Sigmoid colon (tissue), 6 donors: ENCODE measurements at regions not wholly inside any gene's neighbourhood (a gene's known extent, or its start where the extent isn't known, plus 50 kb on each side); places are given as distances from the start of the nearest gene placed in this dataset.

Source experiments
- DNase-seq: peaks from one replicate; pipeline ENCODE4 v3.0.0-alpha.2; 2019
- H3K27ac ChIP-seq, 4 donors: fragments of 200-600 bp; sonication (generic); one replicate each; pipeline ENCODE4 v1.5.1; 2016 to 2019; ENCODE audit warnings: mild to moderate bottlenecking in 1 of 4
- H3K27me3 ChIP-seq, 3 donors: fragments of 200-600 bp; sonication (generic); one replicate each; pipeline ENCODE4 v1.5.1; 2019; ENCODE audit warnings: mild to moderate bottlenecking in 1 of 3
- H3K36me3 ChIP-seq, 4 donors: fragments of 200-600 bp; sonication (generic); one replicate each; pipeline ENCODE4 v1.5.1; 2016 to 2019
- H3K4me1 ChIP-seq, 4 donors: fragments of 200-600 bp; sonication (generic); one replicate each; pipeline ENCODE4 v1.5.1; 2017 to 2019
- H3K4me3 ChIP-seq, 4 donors: fragments of 200-600 bp; sonication (generic); one replicate each; pipeline ENCODE4 v1.5.1; 2017 to 2019; ENCODE audit warnings: mild to moderate bottlenecking in 2 of 4, moderate library complexity in 1 of 4
- H3K9me3 ChIP-seq, 4 donors: fragments of 200-600 bp in 3 of 4; sonication (generic) in 3 of 4; one replicate each; pipeline versions ENCODE4 v1.5.1 to v1.6.1; 2013 to 2019
- CTCF ChIP-seq, 4 experiments: fragments of 450-650 bp in 3 of 4; fragments of 200-600 bp in 1 of 4; IDR thresholded peaks; one replicate each; pipeline ENCODE4 v1.5.1; 2016 to 2019; ENCODE audit warnings: antibody characterized with exemption in 4 of 4, mild to moderate bottlenecking in 3 of 4, moderate library complexity in 2 of 4
- EP300 ChIP-seq, 4 donors: sonication (generic); formaldehyde crosslinking; IDR thresholded peaks; one replicate each; pipeline ENCODE4 v1.6.1; 2017; ENCODE audit warnings: antibody characterized with exemption in 4 of 4
- POLR2A ChIP-seq, 2 donors: fragments of 450-650 bp; IDR thresholded peaks; one replicate each; pipeline ENCODE4 v1.6.1; 2016; ENCODE audit warnings: antibody characterized with exemption in 2 of 2, mild to moderate bottlenecking in 2 of 2, moderate library complexity in 2 of 2
- POLR2AphosphoS5 ChIP-seq, 4 donors: sonication (generic); formaldehyde crosslinking; IDR thresholded peaks; one replicate each; pipeline ENCODE4 v1.6.1; 2017; ENCODE audit warnings: antibody characterized with exemption in 4 of 4
- WGBS, 2 donors: extraction: QIAGEN DNeasy Blood & Tissue Kit; methylation state at CpG; one replicate each; pipeline ENCODE4 v1.1.7; 2013; 5-methylcytosine and 5-hydroxymethylcytosine counted together
- intact Hi-C: fragments of 100-400 bp; cut with DNase I; formaldehyde crosslinking; loops from one replicate; pipeline ENCODE4 v1.15.1; 2023
- donor health status: healthy with polysubstance abuse.
- donor health status: healthy.

- H3K36me3 ChIP-seq, result no peaks in the 10 kb centered on the region
- WGBS, 2 donors, result 60 to 73% methylated on average over 4 of the region's 4 CpGs
- intact Hi-C loops, result no loop called here
These were observed 236.5 kb downstream of the GXYLT1 start for GRCh38 chr12:41908206-41908605.

GRCh38 chr12:41907550-41907949 lies 237.1 kb downstream of the GXYLT1 start:
- Histone ChIP-seq H3K4me3 (no peak overlapping the region), H3K36me3 (no peaks in the 10 kb centered on the region), H3K27me3 (no peaks in the 10 kb centered on the region), H3K9me3 (peaks cover 0 to 2% (median 0%) of the 10 kb centered on the region in 4 donors), H3K4me1 (no peaks in the 10 kb centered on the region), H3K27ac (no peak overlapping the region)
- TF ChIP-seq EP300 (IDR thresholded peaks at IDR 0.05) (no peak), POLR2AphosphoS5 (IDR thresholded peaks at IDR 0.05) (no peak), POLR2A (IDR thresholded peaks at IDR 0.05) (no peak), CTCF (IDR thresholded peaks at IDR 0.05) (no peak)
- no peak for DNase-seq
- intact Hi-C loops, result no loop called here

More at GRCh38 chr12:41908206-41908605, 236.5 kb downstream of the GXYLT1 start:
- Histone ChIP-seq H3K27ac (no peak overlapping the region), H3K4me3 (no peak overlapping the region), H3K9me3 (peaks cover 0 to 2% (median 0%) of the 10 kb centered on the region in 4 donors), H3K4me1 (no peaks in the 10 kb centered on the region), H3K27me3 (no peaks in the 10 kb centered on the region)
- DNase-seq, result no peak
- TF ChIP-seq POLR2AphosphoS5 (IDR thresholded peaks at IDR 0.05) (no peak), EP300 (IDR thresholded peaks at IDR 0.05) (no peak), POLR2A (IDR thresholded peaks at IDR 0.05) (no peak), CTCF (IDR thresholded peaks at IDR 0.05) (no peak)

- Histone ChIP-seq H3K4me3 (no peak overlapping the region), H3K36me3 (no peaks in the 10 kb centered on the region), H3K27me3 (no peaks in the 10 kb centered on the region), H3K4me1 (no peaks in the 10 kb centered on the region), H3K9me3 (peaks cover 0 to 2% (median 0%) of the 10 kb centered on the region in 4 donors), H3K27ac (no peak overlapping the region)
- 55 to 77% methylated on average over 10 of the region's 10 CpGs for WGBS, 2 donors
- DNase-seq, result no peak
- TF ChIP-seq CTCF (IDR thresholded peaks at IDR 0.05), result no peak
- TF ChIP-seq POLR2AphosphoS5 (IDR thresholded peaks at IDR 0.05), result no peak
- TF ChIP-seq POLR2A (IDR thresholded peaks at IDR 0.05), result no peak
- intact Hi-C loops, result no loop called here
These were observed 237.7 kb downstream of the GXYLT1 start for GRCh38 chr12:41907021-41907420.

GRCh38 chr12:41905759-41906297 lies 238.8 kb downstream of the GXYLT1 start:
- TF ChIP-seq EP300 (IDR thresholded peaks at IDR 0.05), result no peak
- TF ChIP-seq CTCF (IDR thresholded peaks at IDR 0.05), result no peak
- TF ChIP-seq POLR2A (IDR thresholded peaks at IDR 0.05), result no peak
- no peak for TF ChIP-seq POLR2AphosphoS5 (IDR thresholded peaks at IDR 0.05)
- H3K27me3 ChIP-seq, result no peaks in the 10 kb centered on the region
- intact Hi-C loops, result no loop called here
- 90 to 96% methylated on average over 6 of the region's 6 CpGs for WGBS, 2 donors
- no peaks in the 10 kb centered on the region for H3K9me3 ChIP-seq
- H3K36me3 ChIP-seq, result no peaks in the 10 kb centered on the region
- no peak for DNase-seq
- H3K27ac ChIP-seq, result no peak overlapping the region
- H3K4me1 ChIP-seq, result no peaks in the 10 kb centered on the region
- no peak overlapping the region for H3K4me3 ChIP-seq
